ENCODE measurements at regions not wholly inside any gene's neighbourhood (a gene's known extent, or its start where the extent isn't known, plus 50 kb on each side); places are given as distances from the start of the nearest gene placed in this dataset.
"Not testable (repeated sequence)": the region's sequence is repeated elsewhere in the genome, so short reads cannot be mapped to it uniquely, and the experiment has no call there.

- Histone ChIP-seq H3K36me3 (ENCODE audit: control insufficient read depth, insufficient read depth, low read length) (no peaks in the 10 kb centered on the region), H3K27ac (ENCODE audit: low read length) (no peak overlapping the region), H3K27me3 (ENCODE audit: control insufficient read depth, insufficient read depth, low read length) (no peaks in the 10 kb centered on the region; the same call in 1 of the 2 replicates), H3K9me3 (ENCODE audit: control insufficient read depth, insufficient read depth, low read depth, low read length) (no peaks in the 10 kb centered on the region), H3K4me1 (ENCODE audit: control insufficient read depth, insufficient read depth, low read length) (no peaks in the 10 kb centered on the region), H3K4me3 (ENCODE audit: low read depth in 2 of 2, low read length in 2 of 2) (no peak overlapping the region)
- POLR2A ChIA-PET: no interaction called here
- no peak for ATAC-seq
- BruUV-seq (replicated peaks): no TSS peak
- TF ChIP-seq POLR2AphosphoS5 (IDR thresholded peaks at IDR 0.05; ENCODE audit: low read depth, low read length) (no peak), SIN3A (IDR thresholded peaks at IDR 0.05; ENCODE audit: borderline replicate concordance, insufficient read depth, low read depth, low read length) (no peak), TCF7L2 (IDR thresholded peaks at IDR 0.05; ENCODE audit: low read depth, low read length) (no peak)
- TF ChIP-seq, protein P1, sequence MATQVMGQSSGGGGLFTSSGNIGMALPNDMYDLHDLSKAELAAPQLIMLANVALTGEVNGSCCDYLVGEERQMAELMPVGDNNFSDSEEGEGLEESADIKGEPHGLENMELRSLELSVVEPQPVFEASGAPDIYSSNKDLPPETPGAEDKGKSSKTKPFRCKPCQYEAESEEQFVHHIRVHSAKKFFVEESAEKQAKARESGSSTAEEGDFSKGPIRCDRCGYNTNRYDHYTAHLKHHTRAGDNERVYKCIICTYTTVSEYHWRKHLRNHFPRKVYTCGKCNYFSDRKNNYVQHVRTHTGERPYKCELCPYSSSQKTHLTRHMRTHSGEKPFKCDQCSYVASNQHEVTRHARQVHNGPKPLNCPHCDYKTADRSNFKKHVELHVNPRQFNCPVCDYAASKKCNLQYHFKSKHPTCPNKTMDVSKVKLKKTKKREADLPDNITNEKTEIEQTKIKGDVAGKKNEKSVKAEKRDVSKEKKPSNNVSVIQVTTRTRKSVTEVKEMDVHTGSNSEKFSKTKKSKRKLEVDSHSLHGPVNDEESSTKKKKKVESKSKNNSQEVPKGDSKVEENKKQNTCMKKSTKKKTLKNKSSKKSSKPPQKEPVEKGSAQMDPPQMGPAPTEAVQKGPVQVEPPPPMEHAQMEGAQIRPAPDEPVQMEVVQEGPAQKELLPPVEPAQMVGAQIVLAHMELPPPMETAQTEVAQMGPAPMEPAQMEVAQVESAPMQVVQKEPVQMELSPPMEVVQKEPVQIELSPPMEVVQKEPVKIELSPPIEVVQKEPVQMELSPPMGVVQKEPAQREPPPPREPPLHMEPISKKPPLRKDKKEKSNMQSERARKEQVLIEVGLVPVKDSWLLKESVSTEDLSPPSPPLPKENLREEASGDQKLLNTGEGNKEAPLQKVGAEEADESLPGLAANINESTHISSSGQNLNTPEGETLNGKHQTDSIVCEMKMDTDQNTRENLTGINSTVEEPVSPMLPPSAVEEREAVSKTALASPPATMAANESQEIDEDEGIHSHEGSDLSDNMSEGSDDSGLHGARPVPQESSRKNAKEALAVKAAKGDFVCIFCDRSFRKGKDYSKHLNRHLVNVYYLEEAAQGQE (IDR thresholded peaks at IDR 0.05; ENCODE audit: insufficient read depth in 1 of 2, low read depth in 2 of 2, low read length in 1 of 2): no peak
- TF ChIP-seq, protein P2, sequence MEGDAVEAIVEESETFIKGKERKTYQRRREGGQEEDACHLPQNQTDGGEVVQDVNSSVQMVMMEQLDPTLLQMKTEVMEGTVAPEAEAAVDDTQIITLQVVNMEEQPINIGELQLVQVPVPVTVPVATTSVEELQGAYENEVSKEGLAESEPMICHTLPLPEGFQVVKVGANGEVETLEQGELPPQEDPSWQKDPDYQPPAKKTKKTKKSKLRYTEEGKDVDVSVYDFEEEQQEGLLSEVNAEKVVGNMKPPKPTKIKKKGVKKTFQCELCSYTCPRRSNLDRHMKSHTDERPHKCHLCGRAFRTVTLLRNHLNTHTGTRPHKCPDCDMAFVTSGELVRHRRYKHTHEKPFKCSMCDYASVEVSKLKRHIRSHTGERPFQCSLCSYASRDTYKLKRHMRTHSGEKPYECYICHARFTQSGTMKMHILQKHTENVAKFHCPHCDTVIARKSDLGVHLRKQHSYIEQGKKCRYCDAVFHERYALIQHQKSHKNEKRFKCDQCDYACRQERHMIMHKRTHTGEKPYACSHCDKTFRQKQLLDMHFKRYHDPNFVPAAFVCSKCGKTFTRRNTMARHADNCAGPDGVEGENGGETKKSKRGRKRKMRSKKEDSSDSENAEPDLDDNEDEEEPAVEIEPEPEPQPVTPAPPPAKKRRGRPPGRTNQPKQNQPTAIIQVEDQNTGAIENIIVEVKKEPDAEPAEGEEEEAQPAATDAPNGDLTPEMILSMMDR (IDR thresholded peaks at IDR 0.05): no peak
- no peak for DNase-seq (ENCODE audit: low read depth, low spot score)
- intact Hi-C loops (cut with micrococcal nuclease; ENCODE audit: unreplicated experiment): no loop called here
- in situ Hi-C loops (cut with HindIII; ENCODE audit: low pct_unique_long_range_greater_than_20kb, low sequenced_read_pairs): no loop called here
- CTCF ChIA-PET: no interaction called here
Measured at GRCh38 chr18:10100941-10101701, 187.3 kb downstream of the VAPA start.

GRCh38 chr18:10101729-10102128 lies 187.9 kb downstream of the VAPA start:
- ChIA-PET CTCF (no interaction called here), POLR2A (no interaction called here)
- TF ChIP-seq TCF7L2 (IDR thresholded peaks at IDR 0.05; ENCODE audit: low read depth, low read length) (no peak), POLR2AphosphoS5 (IDR thresholded peaks at IDR 0.05; ENCODE audit: low read depth, low read length) (no peak), SIN3A (IDR thresholded peaks at IDR 0.05; ENCODE audit: borderline replicate concordance, insufficient read depth, low read depth, low read length) (no peak)
- TF ChIP-seq, protein P1 (IDR thresholded peaks at IDR 0.05; ENCODE audit: insufficient read depth in 1 of 2, low read depth in 2 of 2, low read length in 1 of 2): no peak
- TF ChIP-seq, protein P2 (IDR thresholded peaks at IDR 0.05): no peak
- in situ Hi-C loops (cut with HindIII; ENCODE audit: low pct_unique_long_range_greater_than_20kb, low sequenced_read_pairs): no loop called here
- H3K4me1 ChIP-seq (ENCODE audit: control insufficient read depth, insufficient read depth, low read length): no peaks in the 10 kb centered on the region
- no peak overlapping the region for H3K4me3 ChIP-seq (ENCODE audit: low read depth in 2 of 2, low read length in 2 of 2)
- no peak for ATAC-seq
- H3K9me3 ChIP-seq (ENCODE audit: control insufficient read depth, insufficient read depth, low read depth, low read length): no peaks in the 10 kb centered on the region
- intact Hi-C loops (cut with micrococcal nuclease; ENCODE audit: unreplicated experiment): no loop called here
- no peak overlapping the region for H3K27ac ChIP-seq (ENCODE audit: low read length)
- H3K36me3 ChIP-seq (ENCODE audit: control insufficient read depth, insufficient read depth, low read length): no peaks in the 10 kb centered on the region
- no peaks in the 10 kb centered on the region; the same call in 1 of the 2 replicates for H3K27me3 ChIP-seq (ENCODE audit: control insufficient read depth, insufficient read depth, low read length)
- BruUV-seq (replicated peaks): no TSS peak
- no peak for DNase-seq (ENCODE audit: low read depth, low spot score)

GRCh38 chr18:10105118-10105517 lies 191.3 kb downstream of the VAPA start:
- H3K27ac ChIP-seq (ENCODE audit: low read length); CTCF ChIA-PET; H3K27me3 ChIP-seq (ENCODE audit: control insufficient read depth, insufficient read depth, low read length); intact Hi-C loops (cut with micrococcal nuclease; ENCODE audit: unreplicated experiment); H3K4me1 ChIP-seq (ENCODE audit: control insufficient read depth, insufficient read depth, low read length); H3K9me3 ChIP-seq (ENCODE audit: control insufficient read depth, insufficient read depth, low read depth, low read length); H3K36me3 ChIP-seq (ENCODE audit: control insufficient read depth, insufficient read depth, low read length); POLR2A ChIA-PET; H3K4me3 ChIP-seq (ENCODE audit: low read depth in 2 of 2, low read length in 2 of 2); in situ Hi-C loops (cut with HindIII; ENCODE audit: low pct_unique_long_range_greater_than_20kb, low sequenced_read_pairs); DNase-seq (ENCODE audit: low read depth, low spot score); BruUV-seq (replicated peaks); ATAC-seq: not testable (repeated sequence)

Measured in Panc1 (cell line).